DMS114 treated with DMSO at 0.1 percent for 48 hours (cell line): ENCODE measurements at regions not wholly inside any gene's neighbourhood (a gene's known extent, or its start where the extent isn't known, plus 50 kb on each side); places are given as distances from the start of the nearest gene placed in this dataset.

Experiments used
- DNase-seq: peaks from one replicate; lab custom pipeline; 2025; ENCODE audit not compliant: unreplicated experiment; lab: John Stamatoyannopoulos, UW

DNA sequence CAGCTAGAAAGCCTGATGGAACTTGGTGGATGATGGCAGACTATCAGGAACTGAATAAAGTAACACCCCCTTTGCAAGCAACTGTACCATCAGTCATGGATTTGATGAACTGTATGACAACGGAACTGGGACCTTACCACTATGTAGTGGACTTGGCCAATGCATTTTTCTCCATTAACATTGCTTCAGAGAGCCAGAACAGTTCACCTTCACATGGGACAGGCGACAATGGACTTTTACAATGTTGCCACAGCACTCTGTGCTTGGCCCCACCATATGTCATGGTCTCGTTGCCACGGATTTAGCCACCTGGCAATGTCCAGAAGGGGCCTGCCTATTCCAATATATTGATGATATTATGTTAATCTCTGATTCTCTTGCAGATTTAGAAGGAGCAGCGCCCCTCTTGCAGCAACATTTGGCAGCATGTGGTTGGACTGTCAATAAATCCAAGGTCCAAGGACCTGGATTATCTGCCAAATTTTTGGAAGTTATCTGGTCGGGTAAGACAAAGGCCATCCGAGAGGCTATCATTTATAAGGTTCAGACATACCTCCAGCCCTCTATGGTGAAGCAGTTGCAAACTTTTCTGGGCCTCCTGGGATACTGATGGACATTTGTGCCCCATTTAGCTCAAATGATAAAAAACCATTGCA lies 52.2 kb upstream of the ZC3H15 start:
- no peak for DNase-seq
